ENCODE measurements at regions not wholly inside any gene's neighbourhood (a gene's known extent, or its start where the extent isn't known, plus 50 kb on each side); places are given as distances from the start of the nearest gene placed in this dataset.

- Histone ChIP-seq H3K4me2 (replicated peaks; ENCODE audit: extremely low read depth, low read length, poor library complexity, severe bottlenecking) (no peak overlapping the region), H3K9me3 (replicated peaks in 1 of 2; ENCODE audit: control insufficient read depth in 1 of 2, insufficient read depth in 1 of 2, low read length in 2 of 2) (no peaks in the 10 kb centered on the region), H3K9ac (ENCODE audit: insufficient read depth, low read length, poor library complexity, severe bottlenecking) (no peak overlapping the region), H3K27me3 (ENCODE audit: control insufficient read depth in 2 of 2, insufficient read depth in 2 of 2, low read length in 2 of 2) (no peaks in the 10 kb centered on the region), H3K27ac (ENCODE audit: low read depth in 1 of 2, low read length in 2 of 2) (no peak overlapping the region), H3K4me3 (replicated peaks in 1 of 3; ENCODE audit: low read depth in 2 of 3, low read length in 3 of 3) (no peak overlapping the region), H4K20me1 (ENCODE audit: insufficient read depth, low read length) (no peaks in the 10 kb centered on the region), H3K4me1 (ENCODE audit: control insufficient read depth in 1 of 2, insufficient read depth in 2 of 2, low read length in 2 of 2) (no peaks in the 10 kb centered on the region), H3K36me3 (replicated peaks in 1 of 2; ENCODE audit: control insufficient read depth in 1 of 2, insufficient read depth in 2 of 2, low read length in 2 of 2) (no peaks in the 10 kb centered on the region), H2AFZ (ENCODE audit: insufficient read depth, low read depth, low read length, poor library complexity, severe bottlenecking) (no peak overlapping the region), H3K79me2 (ENCODE audit: insufficient read depth, low read length) (no peaks in the 10 kb centered on the region)
- WGBS (ENCODE audit: insufficient coverage): 91% methylated on average over 18 of the region's 18 CpGs
- DNase-seq: no peak
- H3K36me3 Mint-ChIP-seq: no peaks in the 10 kb centered on the region
- intact Hi-C loops (cut with micrococcal nuclease): loop anchor here in 1 of 2 donors (5.0 kb wide), 1 partner anchor 137 kb away; no protein-coding TSS in a partner anchor
- peaks cover 4 to 9% (median 6%) of the 10 kb centered on the region in 3 donors for H3K27me3 Mint-ChIP-seq (ENCODE audit: low read depth in 3 of 3)
- no peak for TF ChIP-seq CTCF (IDR thresholded peaks at IDR 0.05)
- H3K4me1 Mint-ChIP-seq: peaks cover 4% of the 10 kb centered on the region
- H3K27ac Mint-ChIP-seq: no peak overlapping the region
- H3K9me3 Mint-ChIP-seq: peaks cover 0 to 2% (median 0%) of the 10 kb centered on the region in 7 donors
- no peak overlapping the region for H3K4me3 Mint-ChIP-seq
These were observed 132.4 kb upstream of the GSE1 start for GRCh38 chr16:85480727-85481101.

GRCh38 chr16:85481206-85481605, 131.9 kb upstream of the GSE1 start:
- no peaks in the 10 kb centered on the region for H3K4me1 ChIP-seq (ENCODE audit: control insufficient read depth in 1 of 2, insufficient read depth in 2 of 2, low read length in 2 of 2)
- H3K27ac ChIP-seq (ENCODE audit: low read depth in 1 of 2, low read length in 2 of 2): no peak overlapping the region
- no peak overlapping the region for H3K4me3 ChIP-seq (replicated peaks in 1 of 3; ENCODE audit: low read depth in 2 of 3, low read length in 3 of 3)
- Mint-ChIP-seq H3K9me3 (peaks cover 0 to 2% (median 0%) of the 10 kb centered on the region in 7 donors), H3K36me3 (no peaks in the 10 kb centered on the region), H3K27me3 (ENCODE audit: low read depth in 3 of 3) (peaks cover 4 to 12% (median 8%) of the 10 kb centered on the region in 3 donors), H3K4me1 (peaks cover 4% of the 10 kb centered on the region), H3K4me3 (no peak overlapping the region), H3K27ac (no peak overlapping the region)
- no peaks in the 10 kb centered on the region for H3K9me3 ChIP-seq (replicated peaks in 1 of 2; ENCODE audit: control insufficient read depth in 1 of 2, insufficient read depth in 1 of 2, low read length in 2 of 2)
- no peaks in the 10 kb centered on the region for H3K36me3 ChIP-seq (replicated peaks in 1 of 2; ENCODE audit: control insufficient read depth in 1 of 2, insufficient read depth in 2 of 2, low read length in 2 of 2)
- H3K27me3 ChIP-seq (ENCODE audit: control insufficient read depth in 2 of 2, insufficient read depth in 2 of 2, low read length in 2 of 2): no peaks in the 10 kb centered on the region
- WGBS (ENCODE audit: insufficient coverage): 100% methylated on average over 1 of the region's 1 CpG
- H3K9ac ChIP-seq (ENCODE audit: insufficient read depth, low read length, poor library complexity, severe bottlenecking): no peak overlapping the region
- no peak overlapping the region for H2AFZ ChIP-seq (ENCODE audit: insufficient read depth, low read depth, low read length, poor library complexity, severe bottlenecking)
- no peaks in the 10 kb centered on the region for H4K20me1 ChIP-seq (ENCODE audit: insufficient read depth, low read length)
- no peak overlapping the region for H3K4me2 ChIP-seq (replicated peaks; ENCODE audit: extremely low read depth, low read length, poor library complexity, severe bottlenecking)
- intact Hi-C loops (cut with micrococcal nuclease): loop anchor here in 1 of 2 donors (5.0 kb wide), 1 partner anchor 136 kb away; no protein-coding TSS in a partner anchor
- TF ChIP-seq CTCF (IDR thresholded peaks at IDR 0.05): no peak
- H3K79me2 ChIP-seq (ENCODE audit: insufficient read depth, low read length): no peaks in the 10 kb centered on the region
- no peak for DNase-seq

Measured in CD14-positive monocyte (primary cell).